HG03196 (cell line): ENCODE measurements at regions not wholly inside any gene's neighbourhood (a gene's known extent, or its start where the extent isn't known, plus 50 kb on each side); places are given as distances from the start of the nearest gene placed in this dataset.

Experiments
- ATAC-seq: cut with Tn5 transposase; IDR thresholded peaks from one replicate; pipeline ENCODE4 v1.9.1; 2021; ENCODE audit not compliant: unreplicated experiment

- ATAC-seq = no peak
Measured at GRCh38 chr13:90402102-90402501, 945.4 kb upstream of the MIR17HG start.

- ATAC-seq = no peak
Measured at GRCh38 chr13:90402613-90403012, 944.9 kb upstream of the MIR17HG start.

- ATAC-seq = no peak
Measured at GRCh38 chr13:90403330-90404082, 944.0 kb upstream of the MIR17HG start.

GRCh38 chr13:90405301-90405700 lies 942.2 kb upstream of the MIR17HG start:
- ATAC-seq = no peak

GRCh38 chr13:90412980-90413379 lies 934.5 kb upstream of the MIR17HG start:
- ATAC-seq = no peak

- no peak for ATAC-seq
Measured at GRCh38 chr13:90413548-90413947, 933.9 kb upstream of the MIR17HG start.

GRCh38 chr13:90414691-90415596 lies 932.5 kb upstream of the MIR17HG start:
- ATAC-seq = no peak

- ATAC-seq = no peak
Measured at GRCh38 chr13:90415902-90416301, 931.6 kb upstream of the MIR17HG start.

- ATAC-seq = no peak
Measured at GRCh38 chr13:90416519-90416918, 931.0 kb upstream of the MIR17HG start.

- no peak for ATAC-seq
Measured at GRCh38 chr13:90416938-90417337, 930.5 kb upstream of the MIR17HG start.

GRCh38 chr13:90420683-90421082 lies 926.8 kb upstream of the MIR17HG start:
- ATAC-seq = no peak

GRCh38 chr13:90427322-90428272 lies 919.9 kb upstream of the MIR17HG start:
- ATAC-seq = no peak

GRCh38 chr13:90428522-90429210 lies 918.8 kb upstream of the MIR17HG start:
- ATAC-seq = no peak

- no peak for ATAC-seq
Measured at GRCh38 chr13:90430127-90430526, 917.4 kb upstream of the MIR17HG start.

- ATAC-seq = no peak
Measured at GRCh38 chr13:90436697-90437096, 910.8 kb upstream of the MIR17HG start.

- no peak for ATAC-seq
Measured at GRCh38 chr13:90438576-90438975, 908.9 kb upstream of the MIR17HG start.

GRCh38 chr13:90443268-90443667 lies 904.2 kb upstream of the MIR17HG start:
- no peak for ATAC-seq

- no peak for ATAC-seq
Measured at GRCh38 chr13:90444232-90444631, 903.3 kb upstream of the MIR17HG start.

GRCh38 chr13:90445179-90445578 lies 902.3 kb upstream of the MIR17HG start:
- no peak for ATAC-seq

- ATAC-seq = no peak
Measured at GRCh38 chr13:90447034-90447733, 900.3 kb upstream of the MIR17HG start.
